ENCODE measurements at regions not wholly inside any gene's neighbourhood (a gene's known extent, or its start where the extent isn't known, plus 50 kb on each side); places are given as distances from the start of the nearest gene placed in this dataset.
"Not testable (repeated sequence)": the region's sequence is repeated elsewhere in the genome, so short reads cannot be mapped to it uniquely, and the experiment has no call there.

DNA sequence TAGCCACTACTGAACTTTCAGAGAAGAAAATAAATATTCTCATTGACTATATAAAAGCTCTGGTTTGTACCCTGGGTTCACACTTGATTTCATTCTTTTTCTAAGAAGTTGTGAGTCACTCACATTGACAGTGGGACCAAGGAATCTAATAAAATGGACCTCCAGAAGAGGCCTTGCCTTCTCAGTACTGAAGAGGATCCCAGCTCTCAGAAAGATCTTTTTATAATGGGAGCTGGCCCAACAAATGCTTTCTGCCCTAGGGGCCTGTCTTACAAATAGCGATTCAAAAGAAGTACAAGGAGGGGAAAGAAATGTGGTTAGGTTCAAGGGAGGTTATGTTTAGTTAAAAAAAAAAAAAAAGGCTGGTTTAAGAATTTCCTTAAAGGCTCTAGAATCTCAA lies 237.9 kb downstream of the ISL1 start:
- Histone ChIP-seq H3K27me3 (replicated peaks; ENCODE audit: control insufficient read depth, insufficient read depth, low read length) (no peaks in the 10 kb centered on the region), H3K36me3 (ENCODE audit: control insufficient read depth, insufficient read depth, low read length) (no peaks in the 10 kb centered on the region), H3K4me3 (replicated peaks; ENCODE audit: low read depth, low read length) (no peak overlapping the region)
- TF ChIP-seq, protein P1, sequence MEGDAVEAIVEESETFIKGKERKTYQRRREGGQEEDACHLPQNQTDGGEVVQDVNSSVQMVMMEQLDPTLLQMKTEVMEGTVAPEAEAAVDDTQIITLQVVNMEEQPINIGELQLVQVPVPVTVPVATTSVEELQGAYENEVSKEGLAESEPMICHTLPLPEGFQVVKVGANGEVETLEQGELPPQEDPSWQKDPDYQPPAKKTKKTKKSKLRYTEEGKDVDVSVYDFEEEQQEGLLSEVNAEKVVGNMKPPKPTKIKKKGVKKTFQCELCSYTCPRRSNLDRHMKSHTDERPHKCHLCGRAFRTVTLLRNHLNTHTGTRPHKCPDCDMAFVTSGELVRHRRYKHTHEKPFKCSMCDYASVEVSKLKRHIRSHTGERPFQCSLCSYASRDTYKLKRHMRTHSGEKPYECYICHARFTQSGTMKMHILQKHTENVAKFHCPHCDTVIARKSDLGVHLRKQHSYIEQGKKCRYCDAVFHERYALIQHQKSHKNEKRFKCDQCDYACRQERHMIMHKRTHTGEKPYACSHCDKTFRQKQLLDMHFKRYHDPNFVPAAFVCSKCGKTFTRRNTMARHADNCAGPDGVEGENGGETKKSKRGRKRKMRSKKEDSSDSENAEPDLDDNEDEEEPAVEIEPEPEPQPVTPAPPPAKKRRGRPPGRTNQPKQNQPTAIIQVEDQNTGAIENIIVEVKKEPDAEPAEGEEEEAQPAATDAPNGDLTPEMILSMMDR (IDR thresholded peaks at IDR 0.05; ENCODE audit: insufficient read depth, low read length, poor library complexity, severe bottlenecking) = no peak
- DNase-seq (ENCODE audit: extremely low read depth, insufficient read length) = no peak

- H3K27me3 ChIP-seq (replicated peaks; ENCODE audit: control insufficient read depth, insufficient read depth, low read length) = no peaks in the 10 kb centered on the region
- H3K4me3 ChIP-seq (replicated peaks; ENCODE audit: low read depth, low read length) = no peak overlapping the region
- TF ChIP-seq, protein P1 (IDR thresholded peaks at IDR 0.05; ENCODE audit: insufficient read depth, low read length, poor library complexity, severe bottlenecking) = no peak
- H3K36me3 ChIP-seq (ENCODE audit: control insufficient read depth, insufficient read depth, low read length) = no peaks in the 10 kb centered on the region
- DNase-seq (ENCODE audit: extremely low read depth, insufficient read length) = no peak
These were observed 239.0 kb downstream of the ISL1 start for GRCh38 chr5:51622161-51622790.

GRCh38 chr5:51625224-51625968 lies 242.1 kb downstream of the ISL1 start:
- no peaks in the 10 kb centered on the region for H3K27me3 ChIP-seq (replicated peaks; ENCODE audit: control insufficient read depth, insufficient read depth, low read length)
- no peaks in the 10 kb centered on the region for H3K36me3 ChIP-seq (ENCODE audit: control insufficient read depth, insufficient read depth, low read length)
- no peak overlapping the region for H3K4me3 ChIP-seq (replicated peaks; ENCODE audit: low read depth, low read length)
- TF ChIP-seq, protein P1 (IDR thresholded peaks at IDR 0.05; ENCODE audit: insufficient read depth, low read length, poor library complexity, severe bottlenecking) = no peak
- DNase-seq (ENCODE audit: extremely low read depth, insufficient read length) = no peak

DNA sequence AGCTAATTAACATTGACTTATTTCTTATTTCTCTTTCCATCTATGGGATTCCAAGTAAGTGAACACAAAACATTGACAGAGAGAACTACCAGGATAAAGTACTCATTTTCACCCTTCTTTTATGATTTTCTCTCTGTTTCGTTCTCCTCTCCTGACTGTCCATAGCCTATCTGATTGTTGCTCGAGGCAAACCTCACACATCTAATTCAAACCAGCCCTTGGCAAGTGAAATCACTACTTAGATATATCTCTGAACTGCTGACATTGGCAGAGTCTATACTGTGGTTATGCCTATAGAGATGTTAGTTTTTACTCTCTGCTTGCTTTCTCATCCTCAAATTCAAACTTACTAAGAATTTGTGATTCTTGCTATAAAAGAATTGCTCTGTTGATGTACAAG lies 248.8 kb downstream of the ISL1 start:
- TF ChIP-seq, protein P1 (IDR thresholded peaks at IDR 0.05; ENCODE audit: insufficient read depth, low read length, poor library complexity, severe bottlenecking) = no peak
- H3K4me3 ChIP-seq (replicated peaks; ENCODE audit: low read depth, low read length) = no peak overlapping the region

GRCh38 chr5:51632793-51633192 lies 249.5 kb downstream of the ISL1 start:
- no peaks in the 10 kb centered on the region for H3K27me3 ChIP-seq (replicated peaks; ENCODE audit: control insufficient read depth, insufficient read depth, low read length)
- TF ChIP-seq, protein P1 (IDR thresholded peaks at IDR 0.05; ENCODE audit: insufficient read depth, low read length, poor library complexity, severe bottlenecking) = no peak
- H3K36me3 ChIP-seq (ENCODE audit: control insufficient read depth, insufficient read depth, low read length) = no peaks in the 10 kb centered on the region
- H3K4me3 ChIP-seq (replicated peaks; ENCODE audit: low read depth, low read length) = no peak overlapping the region
- no peak for DNase-seq (ENCODE audit: extremely low read depth, insufficient read length)

More for the DNA sequence above, 248.8 kb downstream of the ISL1 start:
- no peaks in the 10 kb centered on the region for H3K27me3 ChIP-seq (replicated peaks; ENCODE audit: control insufficient read depth, insufficient read depth, low read length)
- DNase-seq (ENCODE audit: extremely low read depth, insufficient read length) = no peak
- no peaks in the 10 kb centered on the region for H3K36me3 ChIP-seq (ENCODE audit: control insufficient read depth, insufficient read depth, low read length)

DNA sequence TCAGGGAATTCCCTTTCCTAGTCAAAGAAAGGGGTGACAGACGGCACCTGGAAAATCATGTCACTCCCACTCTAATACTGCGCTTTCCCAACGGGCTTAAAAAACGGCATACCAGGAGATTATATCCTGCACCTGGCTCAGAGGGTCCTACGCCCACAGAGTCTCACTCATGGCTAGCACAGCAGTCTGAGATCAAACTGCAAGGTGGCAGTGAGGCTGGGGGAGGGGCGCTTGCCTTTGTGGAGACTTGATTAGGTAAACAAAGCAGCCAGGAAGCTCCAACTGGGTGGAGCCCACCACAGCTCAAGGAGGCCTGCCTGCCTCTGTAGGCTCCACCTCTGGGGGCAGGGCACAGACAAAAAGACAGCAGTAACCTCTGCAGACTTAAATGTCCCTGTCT lies 253.7 kb downstream of the ISL1 start:
- not testable (repeated sequence) for DNase-seq (ENCODE audit: extremely low read depth, insufficient read length); H3K4me3 ChIP-seq (replicated peaks; ENCODE audit: low read depth, low read length); H3K27me3 ChIP-seq (replicated peaks; ENCODE audit: control insufficient read depth, insufficient read depth, low read length); H3K36me3 ChIP-seq (ENCODE audit: control insufficient read depth, insufficient read depth, low read length)

Measured in GM06990 (cell line).